Spleen (tissue), 11 donors: ENCODE measurements at regions not wholly inside any gene's neighbourhood (a gene's known extent, or its start where the extent isn't known, plus 50 kb on each side); places are given as distances from the start of the nearest gene placed in this dataset.

Experiments used
- DNase-seq: peaks from one replicate; pipeline ENCODE4 v3.0.0-alpha.2; 2020
- H3K27ac ChIP-seq, 8 donors: fragments of 200-600 bp; sonication (generic) in 7 of 8; 1 replicate in 4 of 8; 2 replicates in 4 of 8; pipeline versions ENCODE4 v1.5.0 to v1.8.0; 2016 to 2021; ENCODE audit warnings: inconsistent platforms in 4 of 8, mild to moderate bottlenecking in 4 of 8, moderate library complexity in 1 of 8
- H3K27me3 ChIP-seq, 7 donors: fragments of 200-600 bp; sonication (generic) in 6 of 7; replicated peaks in 1 of 7; 1 replicate in 4 of 7; 2 replicates in 3 of 7; pipeline versions ENCODE4 v1.5.0 to v1.8.0; 2016 to 2021; ENCODE audit warnings: inconsistent platforms in 3 of 7, mild to moderate bottlenecking in 1 of 7
- H3K36me3 ChIP-seq, 6 donors: fragments of 200-600 bp; sonication (generic) in 5 of 6; 1 replicate in 4 of 6; 2 replicates in 2 of 6; pipeline versions ENCODE4 v1.5.0 to v1.8.0; 2016 to 2021; ENCODE audit warnings: inconsistent platforms in 2 of 6
- H3K4me1 ChIP-seq, 6 donors: fragments of 200-600 bp; sonication (generic) in 5 of 6; 1 replicate in 3 of 6; 2 replicates in 3 of 6; pipeline versions ENCODE4 v1.5.0 to v1.8.0; 2016 to 2021; ENCODE audit warnings: inconsistent platforms in 3 of 6
- H3K4me3 ChIP-seq, 8 donors: fragments of 200-600 bp; sonication (generic) in 7 of 8; 1 replicate in 4 of 8; 2 replicates in 4 of 8; pipeline versions ENCODE4 v1.5.0 to v1.8.0; 2016 to 2021; ENCODE audit warnings: inconsistent platforms in 4 of 8, mild to moderate bottlenecking in 4 of 8, moderate library complexity in 2 of 8
- H3K9me3 ChIP-seq, 8 donors: fragments of 200-600 bp; sonication (generic) in 7 of 8; 1 replicate in 4 of 8; 2 replicates in 4 of 8; pipeline versions ENCODE4 v1.5.0 to v1.8.0; 2016 to 2021; ENCODE audit warnings: inconsistent platforms in 4 of 8
- POLR2A ChIP-seq, 3 donors: fragments of 450-650 bp; IDR thresholded peaks; one replicate each; pipeline ENCODE4 v1.5.1; 2017; ENCODE audit warnings: antibody characterized with exemption in 3 of 3, mild to moderate bottlenecking in 1 of 3
- POLR2AphosphoS5 ChIP-seq, 3 donors: sonication (generic); formaldehyde crosslinking; IDR thresholded peaks; one replicate each; pipeline ENCODE4 v1.5.1; 2017; ENCODE audit warnings: antibody characterized with exemption in 3 of 3
- WGBS, 5 donors: extraction: QIAGEN DNeasy Blood & Tissue Kit in 3 of 5; methylation state at CpG; one replicate each; pipeline versions ENCODE4 v1.1.5 to v1.1.7; 2013 to 2018; 5-methylcytosine and 5-hydroxymethylcytosine counted together
- intact Hi-C: fragments of 100-400 bp; cut with DNase I; formaldehyde crosslinking; loops from one replicate; pipeline ENCODE4 v1.15.0; 2023; ENCODE audit warnings: low total_unique reads
- TF ChIP-seq, protein P1 (sequence below), 11 experiments: fragments of 200-600 bp in 7 of 11; fragments of 450-650 bp in 4 of 11; sonication (generic) in 4 of 11; IDR thresholded peaks in 8 of 11; conservative IDR thresholded peaks in 3 of 11; 1 replicate in 7 of 11; 2 replicates in 4 of 11; pipeline versions ENCODE4 v1.4.0 to v1.8.0; 2016 to 2021; ENCODE audit warnings: antibody characterized with exemption in 11 of 11, inconsistent platforms in 4 of 11, mild to moderate bottlenecking in 1 of 11
- donor health status: healthy with polysubstance abuse.
- donor health status: DM: no; HTN: no; CAD: no; lungs with moderate emphysema.
- donor health status: DM: no; HTN: no; CAD: no.
- donor health status: Bipolar disorder and iron deficiency.
- donor health status: healthy.
- donor health status: DM: no; HTN: no; CAD: no.
- donor health status: DM: yes; HTN: yes; CAD: no.

- intact Hi-C loops = no loop called here
Measured at GRCh38 chr2:138432971-138433370, 68.6 kb upstream of the SPOPL start.

GRCh38 chr2:138433995-138434951 lies 67.3 kb upstream of the SPOPL start:
- Histone ChIP-seq H3K27me3 (no peaks in the 10 kb centered on the region), H3K27ac (no peak overlapping the region), H3K9me3 (peaks cover 0 to under 1% (median 0%) of the 10 kb centered on the region in 8 donors), H3K4me3 (no peak overlapping the region), H3K4me1 (no peaks in the 10 kb centered on the region), H3K36me3 (no peaks in the 10 kb centered on the region)
- intact Hi-C loops = no loop called here
- no peak for DNase-seq
- TF ChIP-seq, protein P1, sequence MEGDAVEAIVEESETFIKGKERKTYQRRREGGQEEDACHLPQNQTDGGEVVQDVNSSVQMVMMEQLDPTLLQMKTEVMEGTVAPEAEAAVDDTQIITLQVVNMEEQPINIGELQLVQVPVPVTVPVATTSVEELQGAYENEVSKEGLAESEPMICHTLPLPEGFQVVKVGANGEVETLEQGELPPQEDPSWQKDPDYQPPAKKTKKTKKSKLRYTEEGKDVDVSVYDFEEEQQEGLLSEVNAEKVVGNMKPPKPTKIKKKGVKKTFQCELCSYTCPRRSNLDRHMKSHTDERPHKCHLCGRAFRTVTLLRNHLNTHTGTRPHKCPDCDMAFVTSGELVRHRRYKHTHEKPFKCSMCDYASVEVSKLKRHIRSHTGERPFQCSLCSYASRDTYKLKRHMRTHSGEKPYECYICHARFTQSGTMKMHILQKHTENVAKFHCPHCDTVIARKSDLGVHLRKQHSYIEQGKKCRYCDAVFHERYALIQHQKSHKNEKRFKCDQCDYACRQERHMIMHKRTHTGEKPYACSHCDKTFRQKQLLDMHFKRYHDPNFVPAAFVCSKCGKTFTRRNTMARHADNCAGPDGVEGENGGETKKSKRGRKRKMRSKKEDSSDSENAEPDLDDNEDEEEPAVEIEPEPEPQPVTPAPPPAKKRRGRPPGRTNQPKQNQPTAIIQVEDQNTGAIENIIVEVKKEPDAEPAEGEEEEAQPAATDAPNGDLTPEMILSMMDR (IDR thresholded peaks at IDR 0.05 in 8 of 11, conservative IDR thresholded peaks at IDR 0.05 in 3 of 11) = no peak
- TF ChIP-seq POLR2AphosphoS5 (IDR thresholded peaks at IDR 0.05) = no peak
- TF ChIP-seq POLR2A (IDR thresholded peaks at IDR 0.05) = no peak
- 84 to 92% (median 87%) methylated on average over 8 of the region's 8 CpGs for WGBS, 5 donors

More at GRCh38 chr2:138432971-138433370, 68.6 kb upstream of the SPOPL start:
- H3K27me3 ChIP-seq = no peaks in the 10 kb centered on the region
- H3K4me1 ChIP-seq = no peaks in the 10 kb centered on the region
- no peak for DNase-seq
- no peak overlapping the region for H3K4me3 ChIP-seq
- H3K36me3 ChIP-seq = no peaks in the 10 kb centered on the region
- peaks cover 0 to 9% (median 0%) of the 10 kb centered on the region in 8 donors for H3K9me3 ChIP-seq
- no peak for TF ChIP-seq POLR2AphosphoS5 (IDR thresholded peaks at IDR 0.05)
- TF ChIP-seq, protein P1 (IDR thresholded peaks at IDR 0.05 in 8 of 11, conservative IDR thresholded peaks at IDR 0.05 in 3 of 11) = no peak
- no peak for TF ChIP-seq POLR2A (IDR thresholded peaks at IDR 0.05)
- H3K27ac ChIP-seq = no peak overlapping the region
- WGBS, 5 donors = 69 to 91% (median 83%) methylated on average over 2 of the region's 2 CpGs

DNA sequence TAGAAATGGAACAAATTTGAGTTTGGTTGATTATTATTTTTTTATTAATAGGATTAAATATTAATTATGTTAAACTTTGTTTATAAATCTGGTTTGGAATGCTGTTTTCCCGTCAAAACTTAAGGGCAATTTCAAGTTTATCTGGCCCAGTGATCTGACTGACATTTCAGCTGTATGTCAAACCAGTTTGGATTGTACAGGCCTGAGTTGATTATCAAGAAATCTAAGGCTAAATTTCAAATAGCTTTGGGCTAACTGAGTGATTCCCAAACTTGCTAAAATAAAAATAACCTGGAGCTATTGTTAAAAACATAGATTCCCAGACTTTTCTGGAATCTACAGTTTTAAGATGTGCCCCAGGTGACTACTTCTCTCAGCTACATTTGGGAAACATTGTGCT lies 65.9 kb upstream of the SPOPL start:
- Histone ChIP-seq H3K36me3 (no peaks in the 10 kb centered on the region), H3K27me3 (no peaks in the 10 kb centered on the region), H3K4me3 (no peak overlapping the region), H3K9me3 (no peaks in the 10 kb centered on the region), H3K27ac (no peak overlapping the region), H3K4me1 (no peaks in the 10 kb centered on the region)
- 87 to 95% (median 91%) methylated on average over 1 of the region's 1 CpG for WGBS, 5 donors
- DNase-seq = no peak
- TF ChIP-seq, protein P1 (IDR thresholded peaks at IDR 0.05 in 8 of 11, conservative IDR thresholded peaks at IDR 0.05 in 3 of 11) = no peak
- no peak for TF ChIP-seq POLR2AphosphoS5 (IDR thresholded peaks at IDR 0.05)
- intact Hi-C loops = no loop called here

DNA sequence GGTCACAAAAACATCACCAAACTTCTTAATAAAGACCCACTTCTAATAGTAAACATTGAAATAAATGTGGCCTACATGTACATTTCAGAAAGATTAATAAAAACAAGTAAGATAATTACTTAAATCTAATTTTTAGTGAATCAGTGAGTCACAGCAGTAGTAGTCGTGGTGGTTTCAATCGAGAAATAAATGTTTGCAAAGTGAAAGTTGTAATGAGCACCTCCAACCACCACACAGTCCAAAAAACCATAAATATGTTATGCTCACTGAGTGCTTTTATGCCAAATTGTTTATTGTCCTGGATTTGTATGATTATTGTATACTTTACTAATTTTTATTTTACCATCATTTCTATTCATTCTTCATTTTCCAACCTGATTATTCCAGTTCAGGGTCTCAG lies 61.8 kb upstream of the SPOPL start:
- no peaks in the 10 kb centered on the region for H3K27me3 ChIP-seq
- TF ChIP-seq, protein P1 (IDR thresholded peaks at IDR 0.05 in 8 of 11, conservative IDR thresholded peaks at IDR 0.05 in 3 of 11) = no peak
- TF ChIP-seq POLR2A (IDR thresholded peaks at IDR 0.05) (no peak), POLR2AphosphoS5 (IDR thresholded peaks at IDR 0.05) (no peak)

More for the DNA sequence above, 61.8 kb upstream of the SPOPL start:
- DNase-seq = no peak
- intact Hi-C loops = no loop called here
- no peak overlapping the region for H3K4me3 ChIP-seq
- H3K27ac ChIP-seq = no peak overlapping the region
- no peaks in the 10 kb centered on the region for H3K9me3 ChIP-seq
- H3K4me1 ChIP-seq = no peaks in the 10 kb centered on the region
- 81 to 93% (median 90%) methylated on average over 2 of the region's 2 CpGs for WGBS, 5 donors
- H3K36me3 ChIP-seq = no peaks in the 10 kb centered on the region
